Stimulated activated CD4-positive, alpha-beta T cell treated with anti-CD3 and anti-CD28 coated beads, Interleukin-4, amount 100 ng/mL, for 24 hours (primary cell): ENCODE measurements at regions not wholly inside any gene's neighbourhood (a gene's known extent, or its start where the extent isn't known, plus 50 kb on each side); places are given as distances from the start of the nearest gene placed in this dataset.
"Not testable (repeated sequence)": the region's sequence is repeated elsewhere in the genome, so short reads cannot be mapped to it uniquely, and the experiment has no call there.

Experiments used
- DNase-seq: peaks from one replicate; pipeline ENCODE4 v3.0.0-alpha.2; 2020

DNA sequence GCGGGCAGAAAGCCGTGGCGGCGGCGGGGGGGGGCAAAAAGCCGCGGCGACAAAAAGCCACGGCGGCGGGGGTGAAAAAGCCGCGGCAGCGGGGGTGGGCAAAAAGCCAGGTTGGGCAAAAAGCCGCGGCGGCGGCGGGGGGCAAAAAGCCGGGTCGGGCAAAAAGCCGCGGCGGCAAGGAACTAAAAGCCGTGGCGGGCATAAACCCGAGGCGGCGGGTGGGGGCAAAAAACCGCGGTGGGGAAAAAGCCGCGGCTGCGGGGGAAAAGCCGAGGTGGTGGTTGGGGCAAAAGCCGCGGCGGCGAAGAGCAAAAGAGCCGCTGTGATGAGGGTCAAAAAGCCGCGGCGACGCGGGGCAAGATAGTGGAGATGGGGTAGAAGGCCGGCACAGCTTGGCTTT, 1834.2 kb downstream of the FOXD4L5 start:
- DNase-seq: not testable (repeated sequence)

DNA sequence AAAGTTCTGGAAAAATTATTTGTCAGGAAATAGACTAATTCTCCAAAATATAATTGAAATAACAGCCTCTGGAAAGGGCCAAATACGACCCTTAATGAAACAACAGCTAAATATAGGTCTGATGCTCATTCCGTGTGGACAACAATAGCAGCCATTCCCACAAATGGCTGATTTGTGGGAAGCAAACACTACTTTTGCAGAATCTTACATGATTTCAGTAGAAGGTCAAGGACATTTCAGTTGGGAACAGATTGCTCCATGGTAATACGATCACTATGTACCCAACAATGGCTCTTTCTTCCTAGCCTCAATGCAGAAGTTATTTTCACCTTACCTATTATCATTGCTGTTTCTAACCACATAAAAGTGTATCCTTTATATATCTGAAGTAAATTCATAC, 1859.9 kb downstream of the FOXD4L5 start:
- not testable (repeated sequence) for DNase-seq

DNA sequence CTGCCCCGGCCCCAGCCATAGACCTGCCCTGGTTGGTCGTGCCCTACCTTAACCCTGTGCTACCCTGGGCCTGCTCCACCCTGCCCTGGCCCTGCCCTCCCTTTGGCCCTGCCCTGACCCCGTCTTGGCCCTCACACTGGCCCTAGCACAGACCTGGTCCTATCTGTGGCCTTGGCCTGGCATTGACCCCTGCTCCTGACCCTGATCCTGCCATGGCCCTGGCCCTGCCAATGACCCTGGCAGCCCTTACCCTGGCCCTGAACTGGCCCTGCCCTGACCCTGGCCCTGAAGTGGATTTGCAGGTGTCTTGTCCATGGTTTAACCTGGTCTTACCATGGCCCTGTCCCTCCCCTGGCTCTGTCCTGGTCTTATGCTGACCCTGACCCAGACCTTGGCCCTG, 1894.1 kb downstream of the FOXD4L5 start:
- not testable (repeated sequence) for DNase-seq

DNA sequence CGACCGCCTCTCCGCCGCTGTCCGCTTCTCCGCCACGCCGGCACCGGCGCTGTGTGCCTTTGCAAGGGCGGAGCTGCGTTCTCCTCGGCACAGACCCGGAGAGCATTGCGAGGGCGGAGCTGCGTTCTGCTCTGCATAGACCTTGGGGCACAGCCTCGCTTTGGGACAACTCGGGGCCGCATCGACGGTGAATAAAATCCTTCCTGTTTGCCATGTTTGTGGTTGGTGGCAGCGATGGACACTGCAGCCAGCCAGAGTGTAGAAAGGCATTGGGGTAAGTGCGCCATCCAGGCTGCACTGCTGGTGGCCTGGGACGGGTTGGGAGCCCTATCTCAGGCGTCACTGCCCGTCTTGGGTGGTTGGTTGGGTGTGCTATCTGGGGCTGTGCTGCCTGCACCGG, 1899.5 kb downstream of the FOXD4L5 start:
- DNase-seq: not testable (repeated sequence)

DNA sequence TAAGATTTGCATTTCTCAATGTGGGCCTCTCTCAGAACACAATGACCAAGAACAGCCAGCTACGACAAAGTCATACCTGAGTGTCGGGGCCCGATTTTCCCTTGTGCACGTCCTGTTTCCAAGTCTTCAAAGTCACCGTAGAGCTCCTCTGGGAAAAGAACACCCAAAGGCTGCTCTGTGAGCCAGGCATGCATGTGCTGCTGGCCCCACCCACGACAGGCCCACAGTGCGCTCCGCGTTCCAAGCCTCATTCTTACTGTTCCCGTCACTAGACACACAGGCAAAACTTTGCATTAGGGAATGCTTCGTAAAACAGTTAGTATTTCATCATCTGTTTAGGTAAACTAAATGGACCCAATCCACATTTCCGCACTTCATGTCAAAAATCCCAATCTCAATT, 1905.1 kb downstream of the FOXD4L5 start:
- DNase-seq: not testable (repeated sequence)

DNA sequence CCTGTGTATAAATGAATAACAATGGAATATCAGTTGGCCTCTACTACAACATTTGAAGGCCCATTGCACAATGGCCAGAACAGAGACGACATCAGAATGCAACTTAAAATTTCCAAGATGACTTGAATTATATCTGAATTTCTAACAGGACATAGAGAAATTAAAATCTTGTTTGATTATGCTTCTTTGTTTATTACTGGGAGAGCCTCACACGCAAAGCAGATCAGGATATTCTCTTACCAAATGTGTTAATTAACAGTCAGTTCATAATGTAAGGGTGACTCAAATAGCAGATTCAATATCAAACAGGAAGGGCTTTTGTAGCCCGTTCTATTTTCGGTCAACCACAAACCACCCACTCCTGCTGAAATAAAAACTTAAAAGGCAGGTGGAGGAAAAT, 1930.8 kb downstream of the FOXD4L5 start:
- DNase-seq: not testable (repeated sequence)

DNA sequence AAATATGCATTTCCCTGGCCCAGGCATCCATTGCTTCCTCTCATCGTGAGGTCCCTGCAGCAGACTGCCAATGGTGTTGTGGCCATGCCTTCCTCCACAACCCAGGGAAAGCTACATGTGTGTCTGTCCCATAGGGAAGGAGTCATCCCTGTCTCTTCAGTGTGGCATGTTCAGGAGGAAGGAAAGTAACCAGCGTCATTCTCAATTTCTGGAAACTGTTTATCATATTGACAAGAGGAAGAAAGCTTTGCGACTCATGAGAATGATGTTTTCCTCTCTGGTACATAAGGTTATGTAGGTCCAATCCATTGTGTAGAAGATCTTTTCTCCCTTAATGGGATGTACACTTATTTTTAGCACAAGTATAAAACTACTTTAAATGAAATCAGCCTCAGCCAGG, 1937.7 kb downstream of the FOXD4L5 start:
- DNase-seq: not testable (repeated sequence)

DNA sequence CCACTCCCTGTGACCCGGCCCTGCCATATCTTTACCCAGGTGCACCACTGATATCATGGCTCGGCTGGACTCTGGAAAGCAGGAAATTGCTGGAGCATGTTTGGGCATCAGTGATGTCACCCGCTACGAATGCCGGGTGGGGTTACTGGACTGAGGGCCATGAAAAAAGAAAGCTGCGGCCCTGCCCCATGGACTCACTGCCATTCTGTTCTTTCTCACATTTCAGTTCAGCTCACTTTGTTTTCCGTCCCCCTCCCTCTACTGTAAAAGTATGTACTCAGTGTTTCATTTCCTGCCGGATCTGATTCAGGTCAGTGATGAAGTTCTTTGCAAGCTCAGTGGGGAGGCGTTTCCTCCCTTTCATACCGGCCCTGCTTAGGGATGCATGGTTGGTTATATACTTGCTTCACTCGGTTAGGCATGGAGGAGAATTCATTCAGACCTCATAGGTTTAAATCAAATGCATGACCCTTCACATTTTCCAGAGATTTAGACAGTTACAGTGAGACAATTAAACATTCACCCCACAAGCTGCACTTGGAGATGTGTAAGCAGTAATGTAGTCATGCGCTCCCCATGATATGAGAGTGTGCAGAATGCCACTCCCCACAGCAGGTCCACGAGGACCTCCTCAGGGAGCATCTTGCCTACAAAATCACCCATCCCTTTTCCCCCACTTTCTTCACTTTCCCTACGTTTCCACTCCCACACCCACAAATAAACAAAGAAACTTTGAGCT, 1938.5 kb downstream of the FOXD4L5 start:
- DNase-seq: peak; percentile 25

DNA sequence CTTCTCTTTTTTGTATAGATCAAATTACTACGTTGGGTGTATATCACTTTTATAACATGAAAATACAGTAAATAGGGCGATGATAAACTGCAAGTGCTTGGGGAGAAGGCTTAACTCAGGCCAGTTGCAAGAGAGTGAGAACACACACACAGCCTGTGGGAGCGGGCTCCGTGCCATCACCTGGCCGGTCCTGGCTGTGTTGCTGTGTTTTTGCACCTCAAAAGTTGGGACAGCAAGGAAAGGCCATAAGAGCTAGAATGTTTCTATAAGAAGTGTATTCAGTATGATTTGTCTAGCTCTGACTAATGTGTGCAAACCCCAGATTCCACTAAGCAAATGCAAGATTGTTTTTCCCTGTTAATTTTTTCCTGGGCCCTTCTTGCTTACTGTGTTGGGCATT, 1940.6 kb downstream of the FOXD4L5 start:
- not testable (repeated sequence) for DNase-seq

DNA sequence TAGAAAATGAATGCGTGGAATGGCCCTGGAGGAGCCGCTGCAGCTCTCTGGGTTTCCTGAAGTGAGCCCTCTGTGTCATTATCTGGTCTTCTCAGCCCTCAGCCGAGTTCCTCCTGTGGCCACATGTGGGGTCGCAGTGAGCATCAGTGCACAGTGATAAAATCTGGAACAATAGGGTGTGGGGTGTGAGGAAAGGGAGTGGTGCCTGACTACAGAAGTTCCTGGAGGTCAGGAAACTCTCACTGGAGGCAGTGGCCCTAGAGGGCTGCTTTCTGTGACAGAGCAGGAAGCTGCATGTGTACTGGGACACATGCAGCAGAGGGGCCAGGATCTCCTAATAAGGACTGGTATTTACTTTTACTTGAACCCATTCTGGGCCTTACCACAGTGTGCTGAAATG, 1942.5 kb downstream of the FOXD4L5 start:
- not testable (repeated sequence) for DNase-seq

DNA sequence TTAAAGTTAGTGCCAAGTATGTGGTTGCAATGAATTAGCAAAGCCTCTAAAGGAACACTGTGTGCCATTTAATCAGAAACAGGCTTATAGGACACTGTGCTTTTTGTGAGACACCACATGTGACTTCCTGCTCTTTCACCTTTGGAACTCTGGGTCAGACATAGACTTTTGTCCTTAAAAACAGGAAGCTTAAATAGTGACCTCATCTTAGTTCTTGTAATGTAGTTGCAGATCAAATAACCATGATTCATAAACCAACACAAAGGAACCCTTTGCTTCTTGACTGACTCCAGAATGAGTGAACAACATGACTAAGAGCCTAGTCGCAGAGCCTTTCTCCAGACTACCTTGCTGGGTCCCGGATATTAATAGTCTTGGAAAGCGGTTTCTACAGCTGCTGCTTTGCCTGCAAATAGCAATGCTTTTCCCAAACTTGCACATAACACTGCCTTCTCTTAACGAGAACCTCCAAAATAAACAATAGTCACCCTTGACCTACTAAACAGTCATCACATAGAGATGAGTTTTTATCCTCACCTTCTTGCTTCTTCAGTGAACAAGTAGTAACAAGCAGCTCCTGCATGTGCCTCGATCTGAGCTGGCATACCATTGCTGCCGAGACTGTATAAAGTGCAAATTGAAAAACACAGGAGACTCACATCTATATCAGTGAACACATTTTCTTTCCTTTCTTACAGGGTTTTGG, 1947.0 kb downstream of the FOXD4L5 start:
- DNase-seq: not testable (repeated sequence)

DNA sequence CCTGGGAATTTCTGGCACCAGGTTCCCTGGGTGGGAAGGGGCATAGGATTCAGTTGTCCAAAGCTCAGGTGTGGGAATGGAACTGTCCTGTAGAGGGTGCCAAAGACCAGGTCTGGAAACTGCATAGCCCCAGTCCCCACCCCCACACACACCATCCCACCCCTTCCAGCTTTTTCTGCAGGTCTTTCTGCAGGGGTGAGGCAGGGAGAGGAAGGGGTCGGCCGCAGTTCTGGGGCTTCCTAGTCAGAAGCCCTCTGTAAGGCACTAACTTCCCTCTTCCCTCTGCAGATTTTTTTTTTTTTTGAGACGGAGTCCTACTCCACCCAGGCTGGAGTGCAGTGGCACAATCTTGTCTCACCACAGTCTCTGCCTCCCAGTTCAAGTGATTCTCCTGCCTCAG, 1949.7 kb downstream of the FOXD4L5 start:
- not testable (repeated sequence) for DNase-seq

DNA sequence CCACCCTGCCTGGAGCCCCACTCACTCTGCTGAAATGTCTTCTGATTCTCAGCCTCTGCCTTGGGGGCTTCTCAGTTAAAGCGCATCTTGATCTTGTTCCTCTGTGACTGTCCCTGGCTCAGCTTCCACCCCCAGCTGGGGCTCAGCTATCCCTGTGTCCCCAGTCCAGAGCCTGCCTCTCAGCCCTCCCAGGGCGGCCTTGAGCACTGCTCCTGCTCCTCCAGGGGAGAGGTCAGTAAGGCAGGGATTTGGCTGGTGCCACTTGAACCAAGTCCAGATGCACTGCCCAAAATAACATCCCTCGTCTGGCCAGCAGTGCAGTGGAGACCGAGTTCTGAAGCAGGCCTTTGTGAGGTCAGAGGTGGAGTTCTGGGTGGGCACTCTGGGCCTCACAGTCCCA, 1950.8 kb downstream of the FOXD4L5 start:
- not testable (repeated sequence) for DNase-seq

DNA sequence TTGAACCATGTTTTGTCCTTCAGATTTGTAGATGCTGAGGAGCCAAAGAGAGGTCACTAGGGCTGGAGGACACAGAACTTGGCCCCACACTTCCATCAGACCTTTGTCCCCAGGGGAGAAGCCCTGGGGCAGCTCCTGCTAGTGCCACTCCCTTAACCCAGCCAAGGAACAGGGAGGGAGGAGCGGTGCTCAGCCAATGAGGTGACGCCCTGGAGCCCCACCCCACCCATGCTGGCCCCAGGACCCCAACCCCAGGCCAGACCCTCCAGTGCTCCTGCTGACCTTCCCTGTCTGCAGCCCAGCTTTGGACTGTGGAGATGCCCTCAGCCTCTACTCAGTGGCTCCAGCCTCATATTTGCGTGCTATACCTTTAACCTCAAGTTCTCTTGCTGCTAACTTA, 1951.9 kb downstream of the FOXD4L5 start:
- DNase-seq: not testable (repeated sequence)

DNA sequence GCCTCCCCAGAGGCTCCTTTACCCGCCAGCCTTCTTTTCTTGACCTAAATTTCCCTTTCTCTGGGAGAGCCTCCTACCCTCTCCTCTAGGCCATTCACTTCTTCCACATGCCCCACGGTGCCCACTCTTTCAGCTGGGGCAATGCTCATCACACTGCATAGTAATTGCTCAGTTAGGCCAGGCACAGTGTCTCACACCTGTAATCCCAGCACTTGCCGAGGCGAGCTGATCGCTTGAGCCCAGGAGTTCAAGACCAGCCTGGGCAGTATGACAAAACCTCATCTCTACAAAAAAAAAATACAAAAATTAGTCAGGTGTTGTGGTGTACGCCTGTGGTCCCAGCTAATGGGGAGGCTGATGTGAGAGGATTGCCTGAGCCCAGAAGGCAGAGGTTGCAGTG, 1956.7 kb downstream of the FOXD4L5 start:
- not testable (repeated sequence) for DNase-seq

DNA sequence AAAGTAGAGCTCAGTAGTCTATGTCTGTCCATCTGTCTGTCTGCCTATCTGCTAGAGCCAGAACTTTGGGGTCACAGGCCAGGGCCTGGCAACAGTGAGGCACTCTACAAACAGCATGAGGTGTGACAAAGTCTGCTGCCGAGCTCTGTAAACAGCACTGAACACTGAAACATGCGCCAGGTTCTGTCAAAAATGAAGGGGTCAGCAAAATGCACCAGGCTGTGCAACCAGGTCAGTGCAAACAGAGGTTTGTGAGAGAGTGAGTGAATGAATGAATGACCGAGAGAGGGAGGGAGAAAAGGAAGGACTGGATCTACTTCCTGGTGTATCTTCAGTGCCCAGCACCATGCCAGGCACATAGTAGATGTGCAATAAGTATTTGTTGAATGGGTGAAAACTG, 1957.8 kb downstream of the FOXD4L5 start:
- DNase-seq: not testable (repeated sequence)

DNA sequence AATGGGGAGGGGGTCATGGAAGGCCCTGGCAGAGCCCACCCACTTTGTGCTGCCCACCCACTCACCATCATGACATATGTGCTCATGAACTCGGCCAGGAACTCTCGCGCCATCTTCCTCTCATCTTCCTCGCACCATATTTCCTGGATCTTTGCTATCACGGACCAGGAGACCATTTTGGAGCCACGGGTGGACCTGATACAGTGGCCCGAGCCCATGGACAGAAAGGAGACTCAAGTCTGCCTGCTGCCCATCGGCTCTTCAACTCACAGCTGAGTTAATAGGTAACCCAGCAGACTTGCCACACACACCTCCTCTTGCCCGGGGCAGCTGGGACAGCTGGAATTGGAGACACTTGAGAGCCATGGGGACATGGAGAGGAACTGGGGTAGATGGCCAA, 1958.3 kb downstream of the FOXD4L5 start:
- not testable (repeated sequence) for DNase-seq

DNA sequence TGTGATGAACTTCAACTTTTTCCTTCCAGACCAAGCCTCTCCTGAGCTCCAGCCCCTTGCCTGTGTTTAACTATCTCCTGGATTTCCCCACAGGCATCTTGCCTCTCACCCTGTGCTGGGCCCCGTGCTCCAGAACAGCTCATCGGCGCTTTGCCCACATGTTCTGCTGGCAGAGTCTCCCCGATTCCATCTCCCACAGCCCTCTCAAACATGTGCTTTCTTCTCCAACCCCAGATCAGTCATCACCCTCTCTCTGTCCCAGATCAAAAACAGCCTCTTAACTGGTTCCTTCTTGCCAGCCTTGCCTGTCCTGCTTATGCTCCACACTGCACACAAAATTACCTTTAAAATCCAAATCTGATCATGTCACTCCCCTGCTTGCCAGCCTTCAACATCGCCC, 1959.3 kb downstream of the FOXD4L5 start:
- not testable (repeated sequence) for DNase-seq

DNA sequence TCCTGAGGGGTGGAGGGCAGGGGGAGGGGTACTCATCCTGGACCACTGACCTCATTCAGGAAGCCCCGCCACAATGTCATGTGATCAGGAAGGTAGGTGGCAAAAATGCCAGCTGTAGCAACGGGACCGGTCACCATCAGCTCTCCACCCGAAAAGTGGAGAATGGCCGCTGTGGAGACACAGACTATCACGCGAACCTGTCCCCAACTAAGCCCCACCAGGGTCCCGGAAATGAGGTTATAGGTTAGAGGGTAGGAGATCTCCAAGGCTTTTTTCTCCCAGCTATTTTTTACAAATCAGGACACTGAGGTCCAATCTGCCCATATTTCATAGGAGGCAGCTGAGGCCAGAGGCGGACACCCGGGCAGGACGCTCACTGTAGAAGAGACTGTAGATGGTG, 1966.9 kb downstream of the FOXD4L5 start:
- DNase-seq: not testable (repeated sequence)

DNA sequence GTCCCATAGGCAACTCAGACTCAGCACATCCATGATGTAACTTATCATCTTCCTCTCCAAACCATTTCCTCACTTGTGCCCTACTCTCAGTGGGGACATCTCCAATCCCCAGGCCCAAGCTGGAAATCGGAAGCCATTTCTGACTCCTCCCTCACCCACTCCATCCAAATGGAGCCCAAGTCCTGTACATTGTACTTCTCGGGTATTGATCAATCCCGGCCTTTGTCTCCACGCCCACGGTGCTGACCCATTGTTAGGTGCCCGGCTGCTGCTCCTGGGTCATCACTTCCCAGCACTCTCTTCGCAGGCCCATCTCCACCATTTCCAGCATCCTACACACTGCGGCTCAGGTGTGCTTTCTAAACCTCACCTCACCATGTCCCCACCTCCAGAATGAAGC, 1969.6 kb downstream of the FOXD4L5 start:
- not testable (repeated sequence) for DNase-seq

DNA sequence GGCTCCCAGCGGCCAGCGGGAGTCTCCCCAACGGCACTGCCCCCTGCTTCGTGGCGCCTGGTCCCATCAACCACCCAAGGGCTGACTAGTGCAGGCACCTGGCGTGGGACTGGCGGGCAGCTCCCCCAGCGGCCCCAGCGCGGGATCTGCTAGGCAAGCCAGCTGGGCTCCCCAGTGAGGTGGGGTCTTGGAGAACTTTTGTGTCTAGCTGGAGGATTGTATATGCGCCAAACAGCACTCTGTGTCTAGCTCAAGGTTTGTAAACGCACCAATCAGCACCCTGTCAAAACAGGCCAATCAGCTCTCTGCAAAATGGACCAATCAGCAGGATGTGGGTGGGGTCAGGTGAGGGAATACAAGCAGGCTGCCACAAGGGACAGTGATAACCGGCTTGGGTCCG, 1988.2 kb downstream of the FOXD4L5 start:
- DNase-seq: not testable (repeated sequence)

DNA sequence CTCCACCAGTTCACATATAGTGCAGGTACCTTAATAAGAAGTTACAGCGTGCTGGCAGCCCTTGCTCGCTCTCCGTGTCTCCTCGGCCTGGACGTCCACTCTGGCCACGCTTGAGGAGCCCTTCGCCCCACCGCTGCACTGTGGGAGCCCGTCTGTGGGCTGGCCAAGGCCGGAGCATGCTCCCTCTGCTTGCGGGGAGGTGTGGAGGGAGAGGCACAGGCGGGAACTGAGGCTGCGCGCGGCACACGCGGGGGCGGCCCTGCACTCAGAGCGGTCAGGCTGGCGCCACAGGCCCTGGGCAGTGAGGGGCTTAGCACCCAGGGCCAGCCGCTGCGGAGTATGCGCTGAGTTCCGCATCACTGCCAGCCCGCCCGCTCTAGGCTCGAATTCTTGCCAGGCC, 1988.6 kb downstream of the FOXD4L5 start:
- DNase-seq: not testable (repeated sequence)

DNA sequence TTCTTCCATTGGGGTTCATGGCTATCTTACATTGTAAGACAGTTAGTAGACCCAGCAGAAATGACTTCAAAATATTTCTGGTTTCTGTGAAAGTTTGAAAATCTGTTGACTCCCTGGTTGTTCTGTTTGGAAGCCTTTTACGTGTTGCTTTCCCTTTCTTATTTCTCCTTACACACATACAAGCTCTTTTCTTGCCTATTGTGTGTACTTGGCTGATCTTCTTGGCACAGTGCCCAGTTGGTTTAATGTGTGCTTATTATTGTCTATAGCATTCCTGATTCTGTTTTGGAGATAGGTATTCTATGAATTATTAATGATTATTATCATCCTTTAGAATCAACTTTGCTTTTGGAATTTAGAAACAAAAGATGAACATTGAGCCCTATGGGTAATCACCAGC, 1995.0 kb downstream of the FOXD4L5 start:
- peak; percentile 2 for DNase-seq
